ENCODE measurements at regions not wholly inside any gene's neighbourhood (a gene's known extent, or its start where the extent isn't known, plus 50 kb on each side); places are given as distances from the start of the nearest gene placed in this dataset.

- TF ChIP-seq ERF (CRISPR knock-in tag; IDR thresholded peaks at IDR 0.05) (no peak), MLLT1 (IDR thresholded peaks at IDR 0.05) (no peak)
Measured at GRCh38 chr18:46220116-46220515, 115.9 kb downstream of the HAUS1 start (continued).

- no peaks in the 10 kb centered on the region for H3K9me1 ChIP-seq (ENCODE audit: control insufficient read depth, insufficient read depth, low read length)
- peak overlapping the region; percentile 48 for H3K4me2 ChIP-seq (ENCODE audit: insufficient read depth, low read length)
- no peak overlapping the region for H3K27ac ChIP-seq (ENCODE audit: extremely low read depth, low read depth, low read length)
- no peaks in the 10 kb centered on the region for H3K9me3 ChIP-seq (replicated peaks; ENCODE audit: control insufficient read depth, insufficient read depth, low read depth, low read length)
- DNase-seq (ENCODE audit: extremely low read depth in 1 of 4, low spot score in 3 of 4) = no peak
- no peaks in the 10 kb centered on the region for H3K27me3 ChIP-seq (ENCODE audit: control insufficient read depth in 2 of 2, insufficient read depth in 2 of 2, low read length in 2 of 2)
- no peak overlapping the region for H3K4me3 ChIP-seq
- in situ Hi-C loops (cut with MboI) (no loop called here), intact Hi-C loops (cut with micrococcal nuclease) (no loop called here)
- 47% methylated on average over 3 of the region's 3 CpGs for WGBS (ENCODE audit: insufficient coverage, low coverage, missing lambda C conversion rate)
- H3K9ac ChIP-seq (ENCODE audit: insufficient read depth in 1 of 2, low read depth in 2 of 2, low read length in 2 of 2) = no peak overlapping the region
- CTCF ChIA-PET (ENCODE audit: low intra/inter-chr PET ratio) = no interaction called here
- TF ChIP-seq RB1 (IDR thresholded peaks at IDR 0.05; ENCODE audit: low read depth) (no peak), CREB3L1 (IDR thresholded peaks at IDR 0.05; ENCODE audit: borderline replicate concordance, low read depth) (no peak), ELK3 (CRISPR knock-in tag; IDR thresholded peaks at IDR 0.05) (no peak)
- H3K79me2 ChIP-seq (ENCODE audit: control insufficient read depth, insufficient read depth, low read length) = peaks cover 63% of the 10 kb centered on the region
- peaks cover 24% of the 10 kb centered on the region; the same call in 2 of the 3 replicates for H3K36me3 ChIP-seq (ENCODE audit: control insufficient read depth, insufficient read depth, low read length)
- BruUV-seq (replicated peaks) = no TSS peak
- H3K4me1 ChIP-seq (replicated peaks in 1 of 2; ENCODE audit: control insufficient read depth in 2 of 2, insufficient read depth in 2 of 2, low read length in 2 of 2) = peaks cover 0 to 11% of the 10 kb centered on the region in 2 experiments; a peak in 2 of 5 replicates
- FAIRE-seq = no peak
- no peak overlapping the region for H2AFZ ChIP-seq (ENCODE audit: low read depth, low read length)
- no peaks in the 10 kb centered on the region for H4K20me1 ChIP-seq (replicated peaks; ENCODE audit: control insufficient read depth, insufficient read depth, low read length)
- POLR2A ChIA-PET = interaction anchor here (1.0 kb wide), 1 partner anchor 24 kb away, joined by 3 read pairs; no protein-coding TSS in a partner anchor
- no peak for ATAC-seq
Measured at GRCh38 chr18:46222093-46222492, 117.9 kb downstream of the HAUS1 start.
